ENCODE measurements at regions not wholly inside any gene's neighbourhood (a gene's known extent, or its start where the extent isn't known, plus 50 kb on each side); places are given as distances from the start of the nearest gene placed in this dataset.
A peak's percentile ranks its signal among the peaks of the same experiment; 100 is the strongest.

- no peak overlapping the region for H3K27ac ChIP-seq (ENCODE audit: extremely low read depth, low read depth, low read length)
- H3K4me3 ChIP-seq (ENCODE audit: low read depth, low read length), result no peak overlapping the region
- H3K9me3 ChIP-seq (ENCODE audit: control insufficient read depth, insufficient read depth, low read depth, low read length), result no peaks in the 10 kb centered on the region
- peaks cover 4% of the 10 kb centered on the region; the same call in 1 of the 2 replicates for H3K4me1 ChIP-seq (ENCODE audit: control insufficient read depth, insufficient read depth, low read length)
- ChIA-PET POLR2A (no interaction called here), CTCF (no interaction called here)
- H3K36me3 ChIP-seq (ENCODE audit: control insufficient read depth in 2 of 2, insufficient read depth in 1 of 2, low read length in 2 of 2), result no peaks in the 10 kb centered on the region
- TF ChIP-seq SCRT2 (tag by site-specific recombination; IDR thresholded peaks at IDR 0.05) (no peak), ZNF692 (tag by site-specific recombination; IDR thresholded peaks at IDR 0.05) (no peak), HOXD13 (CRISPR knock-in tag; IDR thresholded peaks at IDR 0.05; ENCODE audit: borderline replicate concordance) (no peak)
Observed at GRCh38 chr9:85215961-85216360, 525.8 kb downstream of the AGTPBP1 start.

GRCh38 chr9:85215416-85215815 lies 526.3 kb downstream of the AGTPBP1 start:
- POLR2A ChIA-PET, result no interaction called here
- Histone ChIP-seq H3K4me1 (ENCODE audit: control insufficient read depth, insufficient read depth, low read length) (peaks cover 4% of the 10 kb centered on the region; the same call in 1 of the 2 replicates), H3K4me3 (ENCODE audit: low read depth, low read length) (no peak overlapping the region), H3K9me3 (ENCODE audit: control insufficient read depth, insufficient read depth, low read depth, low read length) (no peaks in the 10 kb centered on the region), H3K27ac (ENCODE audit: extremely low read depth, low read depth, low read length) (no peak overlapping the region), H3K36me3 (ENCODE audit: control insufficient read depth in 2 of 2, insufficient read depth in 1 of 2, low read length in 2 of 2) (no peaks in the 10 kb centered on the region)
- CTCF ChIA-PET, result interaction anchor here (0.7 kb wide), 1 partner anchor 44 kb away, joined by 3 read pairs; no protein-coding TSS in a partner anchor
- no peak for TF ChIP-seq ZNF433 (tag by site-specific recombination; IDR thresholded peaks at IDR 0.05; ENCODE audit: low read depth)
- no peak for TF ChIP-seq TCF7L2 (IDR thresholded peaks at IDR 0.05; ENCODE audit: borderline replicate concordance, low read depth, low read length)
- no peak for TF ChIP-seq ZNF341 (tag by site-specific recombination; IDR thresholded peaks at IDR 0.05; ENCODE audit: low read depth)
- TF ChIP-seq ZNF140 (tag by site-specific recombination; IDR thresholded peaks at IDR 0.05), result no peak
- TF ChIP-seq ZNF677 (tag by site-specific recombination; IDR thresholded peaks at IDR 0.05), result no peak
- TF ChIP-seq ZNF37A (tag by site-specific recombination; IDR thresholded peaks at IDR 0.05), result no peak
- no peak for TF ChIP-seq ZNF600 (tag by site-specific recombination; IDR thresholded peaks at IDR 0.05)
- TF ChIP-seq ZNF449 (tag by site-specific recombination; IDR thresholded peaks at IDR 0.05), result no peak

GRCh38 chr9:85213650-85214607 lies 527.8 kb downstream of the AGTPBP1 start:
- Histone ChIP-seq H3K9me3 (ENCODE audit: control insufficient read depth, insufficient read depth, low read depth, low read length) (no peaks in the 10 kb centered on the region), H3K27ac (ENCODE audit: extremely low read depth, low read depth, low read length) (no peak overlapping the region), H3K4me3 (ENCODE audit: low read depth, low read length) (no peak overlapping the region), H3K36me3 (ENCODE audit: control insufficient read depth in 2 of 2, insufficient read depth in 1 of 2, low read length in 2 of 2) (no peaks in the 10 kb centered on the region), H3K4me1 (ENCODE audit: control insufficient read depth, insufficient read depth, low read length) (peaks cover 4% of the 10 kb centered on the region; the same call in 1 of the 2 replicates)
- POLR2A ChIA-PET, result interaction anchor here (1.1 kb wide), 1 partner anchor 11 kb away, joined by 5 read pairs; no protein-coding TSS in a partner anchor
- CTCF ChIA-PET, result interaction anchor here (0.6 kb wide), 1 partner anchor 179 kb away, joined by 4 read pairs; no protein-coding TSS in a partner anchor
- no peak for TF ChIP-seq ZNF48 (tag by site-specific recombination; IDR thresholded peaks at IDR 0.05)
- no peak for TF ChIP-seq BCL6B (tag by site-specific recombination; IDR thresholded peaks at IDR 0.05)
- peak; percentile 23; the same call in 1 of the 2 replicates for TF ChIP-seq SP7 (tag by site-specific recombination; IDR thresholded peaks at IDR 0.05)
- TF ChIP-seq ZNF585B (tag by site-specific recombination; IDR thresholded peaks at IDR 0.05), result no peak
- TF ChIP-seq ZNF600 (tag by site-specific recombination; IDR thresholded peaks at IDR 0.05), result peak; percentile 52; the same call in 1 of the 2 replicates
- TF ChIP-seq ZFHX2 (tag by site-specific recombination; conservative IDR thresholded peaks at IDR 0.05), result no peak
- no peak for TF ChIP-seq ZNF488 (tag by site-specific recombination; IDR thresholded peaks at IDR 0.05)
- peak; percentile 47; the same call in 1 of the 2 replicates for TF ChIP-seq SCRT2 (tag by site-specific recombination; IDR thresholded peaks at IDR 0.05)
- no peak for TF ChIP-seq ZNF626 (tag by site-specific recombination; IDR thresholded peaks at IDR 0.05)
- TF ChIP-seq ZNF174 (tag by site-specific recombination; IDR thresholded peaks at IDR 0.05), result no peak
- no peak for TF ChIP-seq ZNF792 (tag by site-specific recombination; IDR thresholded peaks at IDR 0.05)
